Endodermal cell (in vitro differentiated cells): ENCODE measurements at regions not wholly inside any gene's neighbourhood (a gene's known extent, or its start where the extent isn't known, plus 50 kb on each side); places are given as distances from the start of the nearest gene placed in this dataset.

ENCODE experiments used
- DNase-seq: peaks from one replicate; pipeline ENCODE4 v3.0.0-alpha.2; 2017
- H3K27ac ChIP-seq: 2 replicates; pipeline ENCODE4 v1.5.1; 2013; ENCODE audit warnings: mild to moderate bottlenecking, low read depth, low read length, moderate library complexity
- H3K27me3 ChIP-seq: 2 replicates; pipeline ENCODE4 v1.6.1; 2013; ENCODE audit warnings: mild to moderate bottlenecking, low read length, moderate library complexity; ENCODE audit not compliant: insufficient read depth, control insufficient read depth, poor library complexity, severe bottlenecking
- H3K36me3 ChIP-seq: 2 replicates; pipeline ENCODE4 v1.7.0; 2013; ENCODE audit warnings: mild to moderate bottlenecking, low read length, moderate library complexity; ENCODE audit not compliant: control insufficient read depth, insufficient read depth
- H3K4me1 ChIP-seq: one replicate; pipeline ENCODE4 v1.7.0; 2013; ENCODE audit warnings: low read length; ENCODE audit not compliant: control insufficient read depth, insufficient read depth
- H3K4me3 ChIP-seq: 2 replicates; pipeline ENCODE4 v1.5.1; 2013; ENCODE audit warnings: mild to moderate bottlenecking, low read length, moderate library complexity
- H3K9ac ChIP-seq: 2 replicates; pipeline ENCODE4 v1.6.1; 2013; ENCODE audit warnings: mild to moderate bottlenecking, low read length, moderate library complexity; ENCODE audit not compliant: poor library complexity, severe bottlenecking; ENCODE audit errors: extremely low read depth
- H3K9me3 ChIP-seq: 2 replicates; pipeline ENCODE4 v1.6.1; 2013; ENCODE audit warnings: mild to moderate bottlenecking, low read length, moderate library complexity; ENCODE audit not compliant: control insufficient read depth
- H3K27ac Mint-ChIP-seq: 2 replicates; pipeline ENCODE4 v1.8.0; 2020; ENCODE audit warnings: mixed read lengths
- H3K27me3 Mint-ChIP-seq: 2 replicates; pipeline ENCODE4 v1.8.0; 2021; ENCODE audit warnings: mild to moderate bottlenecking, mixed read lengths; ENCODE audit not compliant: insufficient read depth
- H3K36me3 Mint-ChIP-seq: 2 replicates; pipeline ENCODE4 v1.8.0; 2020; ENCODE audit warnings: low read depth, mixed read lengths
- H3K4me1 Mint-ChIP-seq: 2 replicates; pipeline ENCODE4 v1.8.0; 2020; ENCODE audit warnings: mixed read lengths
- H3K4me3 Mint-ChIP-seq: 2 replicates; pipeline ENCODE4 v1.8.0; 2020; ENCODE audit warnings: mild to moderate bottlenecking, moderate library complexity, mixed read lengths
- H3K9me3 Mint-ChIP-seq: 2 replicates; pipeline ENCODE4 v1.8.0; 2020; ENCODE audit warnings: mild to moderate bottlenecking, mixed read lengths
- CTCF ChIP-seq: fragments of 200-600 bp; sonication (generic); conservative IDR thresholded peaks from 2 replicates; pipeline ENCODE4 v1.5.0; 2021; ENCODE audit warnings: antibody characterized with exemption, mild to moderate bottlenecking

GRCh38 chr1:172810480-172811175 lies 151.7 kb downstream of the FASLG start:
- Mint-ChIP-seq H3K4me1 (no peaks in the 10 kb centered on the region), H3K27me3 (no peaks in the 10 kb centered on the region), H3K4me3 (no peak overlapping the region), H3K9me3 (peaks cover 38% of the 10 kb centered on the region), H3K27ac (no peak overlapping the region), H3K36me3 (no peaks in the 10 kb centered on the region)
- H3K4me1 ChIP-seq = no peaks in the 10 kb centered on the region
- no peak for DNase-seq
- no peak overlapping the region for H3K27ac ChIP-seq
- no peak overlapping the region for H3K4me3 ChIP-seq
- peaks cover 39% of the 10 kb centered on the region for H3K9me3 ChIP-seq
- H3K9ac ChIP-seq = no peak overlapping the region
- no peaks in the 10 kb centered on the region for H3K27me3 ChIP-seq
- TF ChIP-seq CTCF = no peak
- H3K36me3 ChIP-seq = no peaks in the 10 kb centered on the region

- TF ChIP-seq CTCF = no peak
- Histone ChIP-seq H3K27ac (no peak overlapping the region), H3K4me1 (no peaks in the 10 kb centered on the region), H3K36me3 (no peaks in the 10 kb centered on the region), H3K27me3 (no peaks in the 10 kb centered on the region), H3K4me3 (no peak overlapping the region), H3K9ac (no peak overlapping the region), H3K9me3 (peaks cover 38% of the 10 kb centered on the region)
- Mint-ChIP-seq H3K4me1 (no peaks in the 10 kb centered on the region), H3K27ac (no peak overlapping the region), H3K27me3 (no peaks in the 10 kb centered on the region), H3K9me3 (peaks cover 35% of the 10 kb centered on the region), H3K36me3 (no peaks in the 10 kb centered on the region), H3K4me3 (no peak overlapping the region)
- no peak for DNase-seq
Observed at GRCh38 chr1:172811694-172812093, 152.8 kb downstream of the FASLG start.

GRCh38 chr1:172812118-172812517 lies 153.2 kb downstream of the FASLG start:
- H3K27ac Mint-ChIP-seq = no peak overlapping the region
- no peaks in the 10 kb centered on the region for H3K36me3 ChIP-seq
- H3K36me3 Mint-ChIP-seq = no peaks in the 10 kb centered on the region
- no peaks in the 10 kb centered on the region for H3K4me1 Mint-ChIP-seq
- no peak for TF ChIP-seq CTCF
- no peaks in the 10 kb centered on the region for H3K27me3 Mint-ChIP-seq
- DNase-seq = no peak
- peaks cover 38% of the 10 kb centered on the region for H3K9me3 ChIP-seq
- H3K4me3 Mint-ChIP-seq = no peak overlapping the region
- H3K4me3 ChIP-seq = no peak overlapping the region
- no peaks in the 10 kb centered on the region for H3K27me3 ChIP-seq
- no peak overlapping the region for H3K27ac ChIP-seq
- no peak overlapping the region for H3K9ac ChIP-seq
- peaks cover 35% of the 10 kb centered on the region for H3K9me3 Mint-ChIP-seq
- no peaks in the 10 kb centered on the region for H3K4me1 ChIP-seq
